ENCODE measurements at regions not wholly inside any gene's neighbourhood (a gene's known extent, or its start where the extent isn't known, plus 50 kb on each side); places are given as distances from the start of the nearest gene placed in this dataset.

DNA sequence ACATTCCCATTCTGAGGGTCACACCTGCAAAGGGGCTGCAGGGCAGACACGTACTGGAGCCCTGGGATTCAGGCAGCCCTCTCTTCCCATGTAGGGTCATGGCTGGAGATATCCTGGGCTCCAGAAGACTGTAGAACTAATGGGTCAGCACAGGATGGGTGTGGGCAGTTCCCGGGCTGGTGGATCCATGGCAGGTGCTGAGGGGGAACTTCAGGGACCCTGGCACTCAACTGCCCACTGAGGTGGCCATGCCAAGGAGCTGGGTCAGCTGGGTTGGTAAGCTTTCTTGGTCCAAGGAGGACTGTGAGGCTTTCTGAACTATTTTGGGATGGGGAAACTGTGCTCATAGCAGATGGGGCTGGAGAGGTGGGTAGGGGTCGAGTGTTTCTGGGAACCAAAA is 183.4 kb upstream of the RTL1 start:
- TF ChIP-seq POLR2A (IDR thresholded peaks at IDR 0.05; ENCODE audit: low read depth, low read length) (no peak), POLR2AphosphoS5 (IDR thresholded peaks at IDR 0.05; ENCODE audit: low read depth, low read length) (no peak), PAX5 (IDR thresholded peaks at IDR 0.05; ENCODE audit: insufficient read depth, low read length, severe bottlenecking) (no peak)
